Breast epithelium (tissue), 4 donors: ENCODE measurements at regions not wholly inside any gene's neighbourhood (a gene's known extent, or its start where the extent isn't known, plus 50 kb on each side); places are given as distances from the start of the nearest gene placed in this dataset.

Experiments
- DNase-seq, 2 donors: peaks; one replicate each; pipeline ENCODE4 v3.0.0-alpha.2; 2019; ENCODE audit warnings: low spot score in 2 of 2
- H3K27ac ChIP-seq, 2 donors: fragments of 200-600 bp; sonication (generic) in 1 of 2; one replicate each; pipeline ENCODE4 v1.5.1; 2016 to 2019; ENCODE audit warnings: mild to moderate bottlenecking in 1 of 2
- H3K27me3 ChIP-seq, 2 donors: fragments of 200-600 bp; sonication (generic) in 1 of 2; one replicate each; pipeline versions ENCODE4 v1.5.1 to v1.6.0; 2017 to 2019; ENCODE audit warnings: control low read depth in 1 of 2, mild to moderate bottlenecking in 1 of 2
- H3K36me3 ChIP-seq: fragments of 200-600 bp; one replicate; pipeline ENCODE4 v1.5.1; 2019
- H3K4me1 ChIP-seq, 2 donors: fragments of 200-600 bp; sonication (generic); one replicate each; pipeline ENCODE4 v1.5.1; 2016 to 2019; ENCODE audit warnings: control low read depth in 1 of 2
- H3K4me3 ChIP-seq, 3 donors: fragments of 200-600 bp; sonication (generic); 1 replicate in 2 of 3; 2 replicates in 1 of 3; pipeline ENCODE4 v1.5.1; 2016 to 2019; ENCODE audit warnings: mild to moderate bottlenecking in 3 of 3, moderate library complexity in 2 of 3
- H3K9me3 ChIP-seq, 2 donors: fragments of 200-600 bp; sonication (generic) in 1 of 2; one replicate each; pipeline ENCODE4 v1.5.1; 2016 to 2019; ENCODE audit warnings: control low read depth in 1 of 2
- CTCF ChIP-seq, 3 donors: fragments of 450-650 bp; IDR thresholded peaks; one replicate each; pipeline ENCODE4 v1.5.1; 2016 to 2017; ENCODE audit warnings: antibody characterized with exemption in 3 of 3, mild to moderate bottlenecking in 3 of 3, moderate library complexity in 3 of 3
- POLR2A ChIP-seq: fragments of 450-650 bp; IDR thresholded peaks from one replicate; pipeline ENCODE4 v1.6.1; 2016; ENCODE audit warnings: antibody characterized with exemption, mild to moderate bottlenecking, moderate library complexity
- POLR2AphosphoS5 ChIP-seq, 3 donors: sonication (generic); formaldehyde crosslinking; IDR thresholded peaks; one replicate each; pipeline ENCODE4 v1.6.1; 2017; ENCODE audit warnings: antibody characterized with exemption in 3 of 3
- intact Hi-C: fragments of 100-400 bp; cut with DNase I; formaldehyde crosslinking; loops from one replicate; pipeline ENCODE4 v1.15.1; 2023; ENCODE audit warnings: low total_unique reads

DNA sequence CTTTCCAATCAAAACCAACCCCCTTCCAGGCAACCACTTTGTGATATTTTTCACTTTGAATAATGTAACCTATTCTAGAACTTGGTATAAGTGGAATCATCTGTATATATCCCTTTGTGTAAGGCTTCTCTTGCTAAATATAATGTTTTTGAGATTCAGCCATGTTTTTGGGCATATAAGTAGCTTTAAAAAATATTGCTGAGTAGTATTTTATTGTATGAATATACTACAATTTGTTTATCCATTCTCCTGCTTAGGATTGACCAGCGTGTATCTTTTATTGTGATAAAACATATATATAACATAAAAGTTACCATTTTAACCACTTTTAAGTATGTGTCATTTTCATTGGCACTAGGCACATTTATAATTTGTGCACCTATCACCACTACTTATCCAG lies 79.8 kb upstream of the GPR139 start:
- Histone ChIP-seq H3K9me3 (no peaks in the 10 kb centered on the region), H3K4me1 (no peaks in the 10 kb centered on the region), H3K36me3 (no peaks in the 10 kb centered on the region), H3K4me3 (no peak overlapping the region), H3K27ac (no peak overlapping the region), H3K27me3 (no peaks in the 10 kb centered on the region)
- intact Hi-C loops = no loop called here
- DNase-seq = no peak
- no peak for TF ChIP-seq POLR2AphosphoS5 (IDR thresholded peaks at IDR 0.05)
- TF ChIP-seq POLR2A = no peak
- no peak for TF ChIP-seq CTCF (IDR thresholded peaks at IDR 0.05)

DNA sequence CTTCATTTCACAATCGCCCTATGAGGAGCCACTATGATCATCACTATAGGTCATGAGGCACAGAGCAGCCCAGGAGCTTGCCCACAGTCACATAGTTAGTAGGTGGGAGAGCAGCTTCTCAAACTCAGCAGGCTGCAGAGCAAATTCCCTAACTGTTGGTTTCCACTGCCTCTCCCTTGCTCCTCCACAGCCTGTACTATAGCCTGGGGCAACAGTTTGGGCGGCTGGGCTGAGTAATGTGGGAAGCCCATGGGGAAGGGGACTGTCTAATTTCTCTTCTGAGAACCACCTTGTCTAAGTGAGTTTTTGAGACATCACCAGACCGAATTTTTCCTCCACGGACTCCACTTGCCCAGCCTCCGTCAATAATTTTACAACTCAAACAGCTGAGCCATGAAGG lies 73.4 kb upstream of the GPR139 start:
- H3K36me3 ChIP-seq = no peaks in the 10 kb centered on the region
- intact Hi-C loops = no loop called here
- H3K27me3 ChIP-seq = peaks cover 0 to 8% of the 10 kb centered on the region in 2 donors
- H3K27ac ChIP-seq = no peak overlapping the region
- no peaks in the 10 kb centered on the region for H3K9me3 ChIP-seq
- no peaks in the 10 kb centered on the region for H3K4me1 ChIP-seq
- no peak overlapping the region for H3K4me3 ChIP-seq
- TF ChIP-seq CTCF (IDR thresholded peaks at IDR 0.05) (no peak), POLR2A (no peak), POLR2AphosphoS5 (IDR thresholded peaks at IDR 0.05) (no peak)
- no peak for DNase-seq

DNA sequence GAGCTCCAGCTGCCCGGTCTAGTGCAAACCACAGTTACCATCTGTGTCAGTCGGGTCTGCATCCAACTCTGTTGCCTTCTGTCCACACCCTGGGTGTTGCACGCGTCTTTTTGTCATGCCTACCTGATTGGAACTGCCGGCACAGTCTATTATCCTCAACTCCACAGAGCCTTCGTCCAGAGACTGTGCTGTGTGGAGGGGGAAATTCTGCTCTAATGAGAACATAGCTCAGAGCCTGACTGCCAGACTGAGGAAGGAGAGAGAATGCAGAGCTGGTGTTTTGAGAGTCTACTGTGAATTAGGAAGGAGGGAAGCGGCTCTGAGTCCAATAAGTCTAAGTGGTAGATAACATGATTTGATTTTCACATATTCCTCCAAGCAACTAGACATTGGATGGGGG lies 68.3 kb upstream of the GPR139 start:
- intact Hi-C loops = no loop called here
- no peaks in the 10 kb centered on the region for H3K9me3 ChIP-seq
- no peak overlapping the region for H3K27ac ChIP-seq
- H3K36me3 ChIP-seq = no peaks in the 10 kb centered on the region
- no peaks in the 10 kb centered on the region for H3K4me1 ChIP-seq
- DNase-seq = no peak
- no peak overlapping the region for H3K4me3 ChIP-seq
- TF ChIP-seq CTCF (IDR thresholded peaks at IDR 0.05) = no peak
- TF ChIP-seq POLR2AphosphoS5 (IDR thresholded peaks at IDR 0.05) = no peak
- TF ChIP-seq POLR2A = no peak
- H3K27me3 ChIP-seq = no peaks in the 10 kb centered on the region

DNA sequence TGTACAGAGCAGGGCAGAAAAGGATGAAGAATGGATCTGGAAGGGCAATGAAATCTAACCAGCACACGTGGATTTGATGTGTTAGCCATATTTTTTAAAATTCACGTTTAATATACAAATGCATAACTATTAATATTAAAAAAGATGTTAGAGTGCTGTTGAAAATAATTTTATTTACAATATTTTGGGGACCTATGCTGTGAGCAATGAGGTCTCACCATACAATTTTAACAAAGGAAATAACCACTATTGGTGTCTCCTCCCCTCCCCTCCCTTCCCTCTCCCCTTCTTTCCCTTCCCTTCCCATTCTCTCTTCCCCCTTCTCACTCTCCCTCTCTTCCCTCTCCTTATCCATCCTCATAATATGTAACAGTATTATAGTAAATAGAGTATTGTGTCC lies 64.2 kb upstream of the GPR139 start:
- no peaks in the 10 kb centered on the region for H3K9me3 ChIP-seq
- DNase-seq = no peak
- no peaks in the 10 kb centered on the region for H3K27me3 ChIP-seq
- H3K27ac ChIP-seq = no peak overlapping the region
- H3K4me3 ChIP-seq = no peak overlapping the region
- no peaks in the 10 kb centered on the region for H3K36me3 ChIP-seq
- intact Hi-C loops = no loop called here
- TF ChIP-seq POLR2AphosphoS5 (IDR thresholded peaks at IDR 0.05) = no peak
- no peak for TF ChIP-seq CTCF (IDR thresholded peaks at IDR 0.05)
- no peak for TF ChIP-seq POLR2A
- H3K4me1 ChIP-seq = no peaks in the 10 kb centered on the region

DNA sequence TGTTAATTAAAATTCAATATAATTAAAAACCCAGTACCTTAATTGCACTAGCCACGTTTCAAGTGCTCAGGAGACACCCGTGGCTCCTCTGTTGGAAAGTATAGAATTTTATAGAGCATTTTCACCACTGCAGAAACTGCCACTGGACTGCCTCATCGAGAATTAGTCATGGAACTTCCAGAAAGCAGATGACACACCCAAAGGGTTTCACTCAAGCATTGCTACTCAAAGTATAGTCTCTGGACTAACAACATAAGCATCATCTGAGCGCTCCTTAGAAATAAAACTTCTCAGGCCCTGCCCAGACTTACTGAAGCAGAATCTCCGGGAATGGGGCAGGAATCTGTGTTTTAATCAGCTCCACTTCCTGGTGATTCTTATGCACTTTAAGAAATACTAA lies 63.5 kb upstream of the GPR139 start:
- TF ChIP-seq CTCF (IDR thresholded peaks at IDR 0.05) (no peak), POLR2AphosphoS5 (IDR thresholded peaks at IDR 0.05) (no peak), POLR2A (no peak)
- Histone ChIP-seq H3K4me3 (no peak overlapping the region), H3K9me3 (peaks cover 0 to under 1% of the 10 kb centered on the region in 2 donors), H3K27ac (no peak overlapping the region), H3K36me3 (no peaks in the 10 kb centered on the region), H3K4me1 (no peaks in the 10 kb centered on the region), H3K27me3 (no peaks in the 10 kb centered on the region)
- intact Hi-C loops = no loop called here
- no peak for DNase-seq
